ENCODE measurements at regions not wholly inside any gene's neighbourhood (a gene's known extent, or its start where the extent isn't known, plus 50 kb on each side); places are given as distances from the start of the nearest gene placed in this dataset.

GRCh38 chr18:64334748-64335147 lies 185.9 kb upstream of the LINC00305 start:
- Mint-ChIP-seq H3K9me3 (no peaks in the 10 kb centered on the region), H3K4me1 (peaks cover 23% of the 10 kb centered on the region), H3K4me3 (no peak overlapping the region), H3K36me3 (no peaks in the 10 kb centered on the region), H3K27me3 (ENCODE audit: low read depth) (no peaks in the 10 kb centered on the region), H3K27ac (no peak overlapping the region)
- ATAC-seq (no peak), DNase-seq (ENCODE audit: low spot score) (no peak)
- ChIA-PET CTCF (no interaction called here), POLR2A (no interaction called here)
- TF ChIP-seq, protein P1, sequence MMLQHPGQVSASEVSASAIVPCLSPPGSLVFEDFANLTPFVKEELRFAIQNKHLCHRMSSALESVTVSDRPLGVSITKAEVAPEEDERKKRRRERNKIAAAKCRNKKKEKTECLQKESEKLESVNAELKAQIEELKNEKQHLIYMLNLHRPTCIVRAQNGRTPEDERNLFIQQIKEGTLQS (CRISPR knock-in tag; conservative IDR thresholded peaks at IDR 0.05) = no peak
- TF ChIP-seq NR2C2 (CRISPR knock-in tag; IDR thresholded peaks at IDR 0.05) (no peak), IRF2 (CRISPR knock-in tag; IDR thresholded peaks at IDR 0.05; ENCODE audit: borderline replicate concordance, low read depth) (no peak), ARID4B (CRISPR knock-in tag; IDR thresholded peaks at IDR 0.05; ENCODE audit: borderline replicate concordance) (no peak), USF1 (CRISPR knock-in tag; IDR thresholded peaks at IDR 0.05) (no peak), PRDM15 (CRISPR knock-in tag; IDR thresholded peaks at IDR 0.05) (no peak), CREM (CRISPR knock-in tag; IDR thresholded peaks at IDR 0.05) (no peak), ZNF317 (CRISPR knock-in tag; IDR thresholded peaks at IDR 0.05; ENCODE audit: borderline replicate concordance, low read depth) (no peak), FOXP4 (CRISPR knock-in tag; IDR thresholded peaks at IDR 0.05) (no peak), TEAD4 (CRISPR knock-in tag; IDR thresholded peaks at IDR 0.05) (no peak), NR3C1 (CRISPR knock-in tag; conservative IDR thresholded peaks at IDR 0.05; ENCODE audit: low read depth) (no peak)
- TF ChIP-seq, protein P2, sequence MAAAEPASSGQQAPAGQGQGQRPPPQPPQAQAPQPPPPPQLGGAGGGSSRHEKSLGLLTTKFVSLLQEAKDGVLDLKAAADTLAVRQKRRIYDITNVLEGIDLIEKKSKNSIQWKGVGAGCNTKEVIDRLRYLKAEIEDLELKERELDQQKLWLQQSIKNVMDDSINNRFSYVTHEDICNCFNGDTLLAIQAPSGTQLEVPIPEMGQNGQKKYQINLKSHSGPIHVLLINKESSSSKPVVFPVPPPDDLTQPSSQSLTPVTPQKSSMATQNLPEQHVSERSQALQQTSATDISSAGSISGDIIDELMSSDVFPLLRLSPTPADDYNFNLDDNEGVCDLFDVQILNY (CRISPR knock-in tag; IDR thresholded peaks at IDR 0.05) = no peak
- TF ChIP-seq, protein P3, sequence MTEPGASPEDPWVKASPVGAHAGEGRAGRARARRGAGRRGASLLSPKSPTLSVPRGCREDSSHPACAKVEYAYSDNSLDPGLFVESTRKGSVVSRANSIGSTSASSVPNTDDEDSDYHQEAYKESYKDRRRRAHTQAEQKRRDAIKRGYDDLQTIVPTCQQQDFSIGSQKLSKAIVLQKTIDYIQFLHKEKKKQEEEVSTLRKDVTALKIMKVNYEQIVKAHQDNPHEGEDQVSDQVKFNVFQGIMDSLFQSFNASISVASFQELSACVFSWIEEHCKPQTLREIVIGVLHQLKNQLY (CRISPR knock-in tag; IDR thresholded peaks at IDR 0.05) = no peak
- TF ChIP-seq, protein P4, sequence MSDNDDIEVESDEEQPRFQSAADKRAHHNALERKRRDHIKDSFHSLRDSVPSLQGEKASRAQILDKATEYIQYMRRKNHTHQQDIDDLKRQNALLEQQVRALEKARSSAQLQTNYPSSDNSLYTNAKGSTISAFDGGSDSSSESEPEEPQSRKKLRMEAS (CRISPR knock-in tag; IDR thresholded peaks at IDR 0.05) = no peak
- TF ChIP-seq, protein P5, sequence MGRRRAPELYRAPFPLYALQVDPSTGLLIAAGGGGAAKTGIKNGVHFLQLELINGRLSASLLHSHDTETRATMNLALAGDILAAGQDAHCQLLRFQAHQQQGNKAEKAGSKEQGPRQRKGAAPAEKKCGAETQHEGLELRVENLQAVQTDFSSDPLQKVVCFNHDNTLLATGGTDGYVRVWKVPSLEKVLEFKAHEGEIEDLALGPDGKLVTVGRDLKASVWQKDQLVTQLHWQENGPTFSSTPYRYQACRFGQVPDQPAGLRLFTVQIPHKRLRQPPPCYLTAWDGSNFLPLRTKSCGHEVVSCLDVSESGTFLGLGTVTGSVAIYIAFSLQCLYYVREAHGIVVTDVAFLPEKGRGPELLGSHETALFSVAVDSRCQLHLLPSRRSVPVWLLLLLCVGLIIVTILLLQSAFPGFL (CRISPR knock-in tag; IDR thresholded peaks at IDR 0.05; ENCODE audit: borderline replicate concordance) = no peak
